Cardiac fibroblast (primary cell): ENCODE measurements at regions not wholly inside any gene's neighbourhood (a gene's known extent, or its start where the extent isn't known, plus 50 kb on each side); places are given as distances from the start of the nearest gene placed in this dataset.

Source experiments
- DNase-seq, 2 donors: peaks; one replicate each; pipeline versions ENCODE4 v3.0.0 to v3.0.0-alpha.2; 2010; ENCODE audit warnings: low read depth in 2 of 2
- H3K4me3 ChIP-seq, 2 donors: replicated peaks in 1 of 2; 1 replicate in 1 of 2; 2 replicates in 1 of 2; pipeline ENCODE4 v1.5.1; 2011; ENCODE audit warnings: low read depth in 2 of 2, low read length in 2 of 2, mild to moderate bottlenecking in 2 of 2, moderate library complexity in 1 of 2
- TF ChIP-seq, protein P1 (sequence below): IDR thresholded peaks from one replicate; pipeline ENCODE4 v1.5.1; 2011; ENCODE audit warnings: low read depth, mild to moderate bottlenecking, low read length, inconsistent platforms

DNA sequence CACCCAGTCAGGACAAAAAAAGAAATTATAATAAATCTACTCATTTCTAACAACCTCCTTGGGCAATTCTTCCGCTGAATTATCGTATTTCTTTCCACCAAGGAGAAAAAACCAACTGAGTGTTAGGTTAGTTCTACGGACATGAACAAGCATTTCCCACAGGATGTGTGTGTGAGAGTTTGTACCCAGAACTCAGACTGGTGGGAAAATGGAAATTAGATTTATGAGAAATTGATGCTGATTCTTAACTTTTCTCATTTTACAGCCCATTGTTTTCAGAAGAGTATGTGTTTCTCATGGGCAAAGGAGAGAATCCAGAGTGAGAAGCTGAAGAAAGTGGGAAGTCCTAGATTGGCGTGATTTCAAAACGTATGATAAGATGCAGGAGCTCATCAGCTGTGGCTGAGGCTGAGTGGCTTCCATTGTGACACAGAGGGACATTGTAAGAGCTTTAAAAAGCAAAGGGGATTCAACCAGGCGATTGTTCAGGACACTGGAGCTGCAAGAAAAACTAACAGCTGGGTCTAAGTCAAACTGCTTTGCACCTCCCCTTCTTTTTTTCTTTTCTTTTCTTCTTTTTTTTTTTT is 184.7 kb upstream of the ARGLU1 start:
- no peak overlapping the region for H3K4me3 ChIP-seq
- DNase-seq, result no peak
- TF ChIP-seq, protein P1, sequence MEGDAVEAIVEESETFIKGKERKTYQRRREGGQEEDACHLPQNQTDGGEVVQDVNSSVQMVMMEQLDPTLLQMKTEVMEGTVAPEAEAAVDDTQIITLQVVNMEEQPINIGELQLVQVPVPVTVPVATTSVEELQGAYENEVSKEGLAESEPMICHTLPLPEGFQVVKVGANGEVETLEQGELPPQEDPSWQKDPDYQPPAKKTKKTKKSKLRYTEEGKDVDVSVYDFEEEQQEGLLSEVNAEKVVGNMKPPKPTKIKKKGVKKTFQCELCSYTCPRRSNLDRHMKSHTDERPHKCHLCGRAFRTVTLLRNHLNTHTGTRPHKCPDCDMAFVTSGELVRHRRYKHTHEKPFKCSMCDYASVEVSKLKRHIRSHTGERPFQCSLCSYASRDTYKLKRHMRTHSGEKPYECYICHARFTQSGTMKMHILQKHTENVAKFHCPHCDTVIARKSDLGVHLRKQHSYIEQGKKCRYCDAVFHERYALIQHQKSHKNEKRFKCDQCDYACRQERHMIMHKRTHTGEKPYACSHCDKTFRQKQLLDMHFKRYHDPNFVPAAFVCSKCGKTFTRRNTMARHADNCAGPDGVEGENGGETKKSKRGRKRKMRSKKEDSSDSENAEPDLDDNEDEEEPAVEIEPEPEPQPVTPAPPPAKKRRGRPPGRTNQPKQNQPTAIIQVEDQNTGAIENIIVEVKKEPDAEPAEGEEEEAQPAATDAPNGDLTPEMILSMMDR, result no peak

DNA sequence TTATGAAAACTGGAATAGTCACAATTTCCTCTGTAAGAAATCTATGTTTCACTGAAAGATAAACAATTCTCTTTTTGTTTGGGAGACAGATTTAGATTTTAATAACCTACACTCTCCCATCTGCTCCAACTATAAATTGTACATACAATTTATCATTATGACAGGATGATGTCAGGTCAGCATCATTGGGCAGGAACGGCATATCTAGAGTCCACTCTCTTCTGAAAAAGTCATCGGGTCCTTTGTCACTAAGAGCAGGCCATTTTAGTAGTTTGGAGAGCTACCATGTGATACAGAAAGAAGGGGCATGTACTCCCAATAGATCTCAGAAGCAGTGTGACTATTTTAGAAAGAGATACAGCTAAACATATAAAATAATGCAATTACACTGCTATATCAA is 180.8 kb upstream of the ARGLU1 start:
- no peak overlapping the region for H3K4me3 ChIP-seq
- no peak for DNase-seq
- TF ChIP-seq, protein P1, result no peak

DNA sequence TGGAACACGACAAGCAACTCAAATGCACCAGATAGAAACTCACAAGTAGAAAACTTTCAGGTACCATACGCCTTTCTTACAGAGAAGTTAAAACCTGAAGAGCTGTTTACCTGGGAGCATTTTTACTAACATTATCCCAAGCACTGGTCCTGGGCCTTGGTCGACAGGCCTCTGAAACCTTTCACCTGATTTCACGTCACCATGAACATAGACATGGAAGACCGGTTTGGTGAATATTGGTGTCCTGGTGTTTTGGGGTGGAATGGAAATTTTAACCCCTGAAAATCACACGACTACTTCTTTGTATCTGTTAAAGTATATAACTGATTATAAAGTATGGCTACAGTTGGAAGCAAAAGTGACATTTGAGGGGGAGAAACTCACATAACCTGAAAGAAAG is 176.6 kb upstream of the ARGLU1 start:
- TF ChIP-seq, protein P1, result no peak

DNA sequence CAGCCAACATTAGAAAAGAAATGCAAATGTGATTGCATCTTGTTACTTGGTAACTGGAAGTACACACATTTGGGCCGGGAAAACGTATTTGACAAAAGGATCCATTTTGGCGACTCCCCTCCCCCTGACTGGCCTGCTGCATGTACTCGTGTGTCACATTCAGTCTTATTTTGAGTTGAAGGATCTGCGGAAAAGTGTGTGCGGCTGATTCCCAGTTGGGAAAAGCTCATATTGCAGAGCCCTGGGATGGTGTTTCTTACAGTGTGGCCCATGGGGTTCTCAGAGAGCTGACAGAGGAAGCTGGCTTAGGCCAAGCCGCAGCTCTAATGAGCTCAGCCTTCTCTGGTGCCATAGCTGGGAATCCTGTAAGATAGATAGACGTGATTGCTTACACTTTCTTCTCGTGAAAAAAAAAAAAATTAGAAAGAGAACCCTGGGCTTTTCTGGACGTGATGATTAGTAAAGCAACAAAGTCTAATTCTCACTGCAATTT is 170.3 kb upstream of the ARGLU1 start:
- H3K4me3 ChIP-seq, result no peak overlapping the region
- DNase-seq, result no peak
- TF ChIP-seq, protein P1, result no peak

More for the DNA sequence above, 176.6 kb upstream of the ARGLU1 start:
- no peak for DNase-seq
- H3K4me3 ChIP-seq, result no peak overlapping the region

DNA sequence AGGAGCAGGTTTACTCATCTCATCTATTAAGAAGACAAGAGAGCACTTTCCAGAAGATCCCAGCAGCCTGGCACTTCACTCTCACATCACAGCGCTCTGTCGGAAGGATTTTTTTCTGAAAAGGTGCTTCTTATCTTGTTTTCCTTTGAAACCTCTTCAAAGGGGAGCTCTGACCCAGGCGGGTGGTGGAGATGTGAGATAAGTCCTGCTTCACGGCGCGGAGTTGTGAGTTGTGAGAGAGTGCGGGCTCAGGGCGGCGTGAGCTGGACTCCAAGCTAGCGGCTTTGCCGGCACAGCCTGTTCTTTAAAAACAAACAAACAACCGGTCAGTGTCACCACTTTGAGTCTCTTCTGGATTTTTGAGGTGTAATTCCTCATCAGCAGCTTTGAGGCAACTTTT is 169.0 kb upstream of the ARGLU1 start:
- H3K4me3 ChIP-seq, result no peak overlapping the region
- DNase-seq, result no peak
- TF ChIP-seq, protein P1, result no peak

DNA sequence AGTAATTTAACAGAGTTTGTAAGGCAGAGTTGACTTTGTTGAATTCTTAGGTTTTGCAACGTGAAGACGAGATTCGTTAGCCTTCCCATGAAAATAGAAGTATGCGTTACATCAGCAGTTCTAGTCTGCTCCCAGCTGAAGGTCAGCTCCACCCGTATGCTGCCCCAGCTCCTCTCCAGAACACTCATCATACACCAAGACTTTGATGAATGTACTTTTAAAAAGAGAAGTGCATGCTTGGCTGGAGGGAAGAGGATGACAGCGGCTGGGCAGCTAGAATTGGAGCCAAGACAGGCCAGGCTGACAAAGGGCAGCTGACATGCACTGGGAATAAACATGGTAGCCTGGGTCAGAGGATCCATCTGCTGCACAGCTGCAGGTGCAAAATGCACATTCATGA is 166.3 kb upstream of the ARGLU1 start:
- TF ChIP-seq, protein P1, result no peak
- H3K4me3 ChIP-seq, result no peak overlapping the region

DNA sequence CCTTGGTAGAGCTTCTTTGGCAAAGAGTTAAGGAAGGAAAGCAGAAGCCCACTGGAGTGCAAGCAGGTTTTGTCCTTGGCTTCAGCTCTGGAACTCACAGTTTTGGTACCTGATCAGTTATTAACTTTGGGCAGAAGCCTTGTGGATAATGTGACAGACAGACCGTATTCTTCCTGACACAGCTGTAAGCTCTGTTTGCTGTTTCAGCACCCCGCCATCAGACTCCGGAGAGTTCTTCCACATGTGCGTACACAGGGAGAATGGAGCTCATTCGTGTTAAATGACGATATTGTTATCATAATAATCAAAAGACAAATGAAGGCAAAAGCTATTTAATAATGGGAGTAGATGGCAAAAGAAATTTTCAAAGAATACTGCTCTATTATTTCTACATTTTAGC is 155.1 kb upstream of the ARGLU1 start:
- no peak for DNase-seq
- H3K4me3 ChIP-seq, result no peak overlapping the region
- TF ChIP-seq, protein P1, result no peak

More for the DNA sequence above, 166.3 kb upstream of the ARGLU1 start:
- DNase-seq, result no peak
